Osteoblast (primary cell): ENCODE measurements at regions not wholly inside any gene's neighbourhood (a gene's known extent, or its start where the extent isn't known, plus 50 kb on each side); places are given as distances from the start of the nearest gene placed in this dataset.

Experiments
- DNase-seq: peaks from one replicate; pipeline ENCODE4 v3.0.0; 2011; ENCODE audit warnings: low spot score, mixed read lengths; ENCODE audit not compliant: insufficient read length; ENCODE audit errors: missing footprints
- H2AFZ ChIP-seq: 2 replicates; pipeline ENCODE4 v1.6.0; 2011; ENCODE audit warnings: mild to moderate bottlenecking, low read length
- H3K27ac ChIP-seq: 2 replicates; pipeline ENCODE4 v1.5.1; 2011; ENCODE audit warnings: mild to moderate bottlenecking, low read depth, low read length, moderate library complexity
- H3K27me3 ChIP-seq: 2 replicates; pipeline ENCODE4 v1.6.0; 2012; ENCODE audit warnings: mild to moderate bottlenecking, control low read depth, inconsistent platforms, low read length, moderate library complexity; ENCODE audit not compliant: insufficient read depth
- H3K36me3 ChIP-seq: 2 replicates; pipeline ENCODE4 v1.5.1; 2011; ENCODE audit warnings: mild to moderate bottlenecking, low read length, control low read depth, moderate library complexity; ENCODE audit not compliant: insufficient read depth
- H3K4me1 ChIP-seq: 2 replicates; pipeline ENCODE4 v1.5.1; 2011; ENCODE audit warnings: mild to moderate bottlenecking, low read length, control low read depth, moderate library complexity; ENCODE audit not compliant: insufficient read depth
- H3K4me2 ChIP-seq: 2 replicates; pipeline ENCODE4 v1.6.0; 2011; ENCODE audit warnings: mild to moderate bottlenecking, low read length; ENCODE audit not compliant: insufficient read depth
- H3K4me3 ChIP-seq: fragments of 200-600 bp; sonication (generic); 3 replicates; pipeline ENCODE4 v1.5.1; 2012; ENCODE audit warnings: mild to moderate bottlenecking, low read length, inconsistent platforms; ENCODE audit not compliant: insufficient read depth
- H3K79me2 ChIP-seq: 2 replicates; pipeline ENCODE4 v1.6.0; 2012; ENCODE audit warnings: mild to moderate bottlenecking, low read length, control low read depth, inconsistent platforms; ENCODE audit not compliant: insufficient read depth
- H3K9me3 ChIP-seq: 2 replicates; pipeline ENCODE4 v1.5.1; 2011; ENCODE audit warnings: low read depth, low read length, control low read depth
- H4K20me1 ChIP-seq: 2 replicates; pipeline ENCODE4 v1.6.0; 2012; ENCODE audit warnings: mild to moderate bottlenecking, low read length, control low read depth; ENCODE audit not compliant: insufficient read depth
- TF ChIP-seq, protein P1 (sequence below): IDR thresholded peaks from 2 replicates; pipeline ENCODE4 v1.5.1; 2011; ENCODE audit warnings: mild to moderate bottlenecking, low read depth, low read length, moderate library complexity; ENCODE audit errors: extremely low read depth

DNA sequence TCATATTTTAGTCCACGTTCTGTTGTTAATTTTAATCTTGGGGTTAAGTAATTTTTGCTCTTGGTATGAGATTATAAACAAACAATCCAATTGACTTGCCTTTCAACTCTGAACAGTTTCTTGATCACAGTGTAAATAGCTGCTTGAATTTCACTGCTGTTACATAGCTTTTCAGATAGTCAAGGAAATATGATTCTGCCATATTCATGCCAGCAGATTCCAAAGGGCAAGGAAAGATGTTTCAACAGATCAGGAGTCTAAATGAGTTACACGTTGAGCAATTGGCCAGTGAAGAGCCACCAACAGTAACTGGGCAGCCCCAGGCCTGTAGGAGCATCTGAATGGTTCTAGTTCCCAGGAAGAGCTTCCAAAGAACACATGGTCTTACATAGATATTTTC is 93.6 kb downstream of the LEPR start:
- no peak overlapping the region for H3K4me3 ChIP-seq
- H2AFZ ChIP-seq = no peak overlapping the region
- H3K79me2 ChIP-seq = no peaks in the 10 kb centered on the region
- H3K4me2 ChIP-seq = no peak overlapping the region
- H3K36me3 ChIP-seq = no peaks in the 10 kb centered on the region
- H4K20me1 ChIP-seq = no peaks in the 10 kb centered on the region
- no peak for DNase-seq
- peak overlapping the region; percentile 45 for H3K27ac ChIP-seq
- no peaks in the 10 kb centered on the region for H3K27me3 ChIP-seq
- H3K9me3 ChIP-seq = no peaks in the 10 kb centered on the region
- TF ChIP-seq, protein P1, sequence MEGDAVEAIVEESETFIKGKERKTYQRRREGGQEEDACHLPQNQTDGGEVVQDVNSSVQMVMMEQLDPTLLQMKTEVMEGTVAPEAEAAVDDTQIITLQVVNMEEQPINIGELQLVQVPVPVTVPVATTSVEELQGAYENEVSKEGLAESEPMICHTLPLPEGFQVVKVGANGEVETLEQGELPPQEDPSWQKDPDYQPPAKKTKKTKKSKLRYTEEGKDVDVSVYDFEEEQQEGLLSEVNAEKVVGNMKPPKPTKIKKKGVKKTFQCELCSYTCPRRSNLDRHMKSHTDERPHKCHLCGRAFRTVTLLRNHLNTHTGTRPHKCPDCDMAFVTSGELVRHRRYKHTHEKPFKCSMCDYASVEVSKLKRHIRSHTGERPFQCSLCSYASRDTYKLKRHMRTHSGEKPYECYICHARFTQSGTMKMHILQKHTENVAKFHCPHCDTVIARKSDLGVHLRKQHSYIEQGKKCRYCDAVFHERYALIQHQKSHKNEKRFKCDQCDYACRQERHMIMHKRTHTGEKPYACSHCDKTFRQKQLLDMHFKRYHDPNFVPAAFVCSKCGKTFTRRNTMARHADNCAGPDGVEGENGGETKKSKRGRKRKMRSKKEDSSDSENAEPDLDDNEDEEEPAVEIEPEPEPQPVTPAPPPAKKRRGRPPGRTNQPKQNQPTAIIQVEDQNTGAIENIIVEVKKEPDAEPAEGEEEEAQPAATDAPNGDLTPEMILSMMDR = no peak
- H3K4me1 ChIP-seq = peaks cover 47% of the 10 kb centered on the region

DNA sequence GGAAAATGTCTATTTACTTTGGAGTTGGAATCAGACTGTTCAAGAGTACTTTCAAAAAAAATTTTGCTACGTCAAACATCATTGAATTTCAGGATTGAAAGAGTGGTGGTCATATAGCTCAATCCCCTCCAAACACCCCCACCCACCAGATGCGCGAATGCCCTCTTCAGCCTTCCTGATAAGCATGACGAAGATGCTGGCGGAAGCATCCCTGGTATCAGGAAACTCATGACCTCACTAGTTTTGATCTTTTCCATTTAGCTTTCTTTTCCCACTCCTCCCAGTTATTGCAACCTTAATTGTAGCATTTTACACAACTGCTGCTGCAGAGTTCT is 104.4 kb downstream of the LEPR start:
- TF ChIP-seq, protein P1 = no peak
- peaks cover 17% of the 10 kb centered on the region for H3K4me1 ChIP-seq
- H3K27me3 ChIP-seq = no peaks in the 10 kb centered on the region
- H3K4me2 ChIP-seq = peak overlapping the region; percentile 80
- peaks cover 3% of the 10 kb centered on the region for H3K79me2 ChIP-seq
- no peaks in the 10 kb centered on the region for H3K36me3 ChIP-seq
- H3K4me3 ChIP-seq = peak overlapping the region; percentile 81
- H2AFZ ChIP-seq = no peak overlapping the region
- no peak for DNase-seq
- no peak overlapping the region for H3K27ac ChIP-seq
- H3K9me3 ChIP-seq = no peaks in the 10 kb centered on the region
- no peaks in the 10 kb centered on the region for H4K20me1 ChIP-seq

DNA sequence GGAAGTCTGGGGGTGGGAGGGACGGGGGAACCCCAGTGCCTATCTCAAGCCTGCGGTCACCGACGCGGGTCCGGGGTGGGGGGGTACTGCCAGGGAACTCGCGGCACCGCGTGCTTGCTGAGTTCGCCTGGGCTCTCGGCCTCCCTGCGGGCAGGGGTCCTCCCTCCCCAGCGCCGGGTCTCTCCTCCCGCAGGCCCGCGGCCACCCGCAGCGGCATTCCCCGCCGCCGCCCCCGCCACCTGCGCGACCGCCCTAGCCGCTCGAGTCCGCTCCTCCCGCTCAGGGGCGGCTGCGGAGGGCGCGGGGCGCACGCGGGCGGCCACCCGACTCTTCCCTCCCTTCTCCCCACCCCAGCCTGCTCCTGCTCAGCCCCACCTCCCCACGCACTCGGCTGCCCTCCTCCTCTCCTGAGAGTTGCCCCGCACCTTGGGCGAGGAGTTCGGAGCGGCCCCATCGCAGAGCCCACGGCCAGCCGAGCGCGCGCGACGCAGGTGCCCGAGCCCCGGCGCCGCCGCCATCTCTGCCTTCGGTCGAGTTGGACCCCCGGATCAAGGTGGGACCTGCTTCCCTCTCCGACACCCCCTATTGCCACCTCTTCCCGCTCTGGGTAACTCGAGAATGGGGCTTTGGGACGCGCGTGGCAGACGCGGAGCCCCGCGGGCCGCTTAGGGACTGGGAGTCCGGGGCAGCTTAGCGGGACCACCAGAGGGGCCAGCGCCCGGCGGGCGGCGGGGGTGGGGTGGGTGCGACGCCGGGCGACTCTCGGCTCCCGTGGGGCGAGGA is 105.0 kb downstream of the LEPR start:
- Histone ChIP-seq H3K27me3 (no peaks in the 10 kb centered on the region), H3K4me3 (peak overlapping the region; percentile 81), H3K79me2 (peaks cover 4% of the 10 kb centered on the region), H3K4me2 (peak overlapping the region; percentile 80), H4K20me1 (no peaks in the 10 kb centered on the region), H3K4me1 (peaks cover 17% of the 10 kb centered on the region), H2AFZ (peak overlapping the region; percentile 66), H3K36me3 (no peaks in the 10 kb centered on the region), H3K9me3 (no peaks in the 10 kb centered on the region), H3K27ac (peak overlapping the region; percentile 58)
- DNase-seq = peak; percentile 73
- TF ChIP-seq, protein P1 = no peak

DNA sequence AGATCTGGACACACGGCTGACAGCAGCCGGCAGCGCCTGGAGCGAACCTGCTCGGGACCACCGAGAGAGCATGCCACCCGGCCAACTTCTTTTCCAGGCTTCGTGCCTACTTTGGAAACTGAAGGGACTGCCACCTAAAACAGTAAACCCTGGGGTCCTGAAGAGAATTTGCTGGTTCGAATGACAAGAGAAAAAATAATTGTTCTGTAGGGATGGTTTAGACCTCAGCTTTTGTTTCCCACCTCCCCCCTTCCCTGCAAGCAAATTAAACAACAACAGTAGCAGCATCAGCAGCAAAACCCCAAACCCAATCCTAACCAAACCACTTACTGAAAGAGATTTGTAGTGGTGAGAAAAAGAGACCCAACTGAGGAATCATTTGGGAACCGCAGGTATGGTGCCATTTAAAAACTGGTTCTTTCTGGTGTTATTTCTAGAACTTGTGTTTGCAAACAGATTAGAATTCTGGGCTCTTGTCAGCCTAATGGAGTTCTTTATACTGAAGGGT is 105.6 kb downstream of the LEPR start:
- Histone ChIP-seq H3K79me2 (peaks cover 4% of the 10 kb centered on the region), H3K4me2 (peak overlapping the region; percentile 80), H3K9me3 (no peaks in the 10 kb centered on the region), H2AFZ (peak overlapping the region; percentile 30), H3K36me3 (no peaks in the 10 kb centered on the region), H3K4me3 (peak overlapping the region; percentile 81), H3K27me3 (no peaks in the 10 kb centered on the region), H3K27ac (peak overlapping the region; percentile 58), H3K4me1 (peaks cover 17% of the 10 kb centered on the region), H4K20me1 (no peaks in the 10 kb centered on the region)
- TF ChIP-seq, protein P1 = no peak
- DNase-seq = no peak
